DND-41 (cell line): ENCODE measurements at regions not wholly inside any gene's neighbourhood (a gene's known extent, or its start where the extent isn't known, plus 50 kb on each side); places are given as distances from the start of the nearest gene placed in this dataset.

Source experiments
- CTCF ChIP-seq: IDR thresholded peaks from 2 replicates; pipeline ENCODE4 v1.5.1; 2012; ENCODE audit warnings: borderline replicate concordance, low read length, moderate library complexity, mild to moderate bottlenecking; ENCODE audit not compliant: poor library complexity, severe bottlenecking; ENCODE audit errors: extremely low read depth
- EZH2 ChIP-seq: IDR thresholded peaks from 3 replicates; pipeline ENCODE4 v1.6.1; 2012; ENCODE audit warnings: borderline replicate concordance, low read depth, mild to moderate bottlenecking, moderate library complexity, low read length, inconsistent platforms; ENCODE audit not compliant: severe bottlenecking

GRCh38 chr20:23251779-23252178, 98.8 kb upstream of the NXT1 start:
- TF ChIP-seq CTCF (no peak), EZH2 (no peak)
